ENCODE measurements at regions not wholly inside any gene's neighbourhood (a gene's known extent, or its start where the extent isn't known, plus 50 kb on each side); places are given as distances from the start of the nearest gene placed in this dataset.
A peak's percentile ranks its signal among the peaks of the same experiment; 100 is the strongest.

DNA sequence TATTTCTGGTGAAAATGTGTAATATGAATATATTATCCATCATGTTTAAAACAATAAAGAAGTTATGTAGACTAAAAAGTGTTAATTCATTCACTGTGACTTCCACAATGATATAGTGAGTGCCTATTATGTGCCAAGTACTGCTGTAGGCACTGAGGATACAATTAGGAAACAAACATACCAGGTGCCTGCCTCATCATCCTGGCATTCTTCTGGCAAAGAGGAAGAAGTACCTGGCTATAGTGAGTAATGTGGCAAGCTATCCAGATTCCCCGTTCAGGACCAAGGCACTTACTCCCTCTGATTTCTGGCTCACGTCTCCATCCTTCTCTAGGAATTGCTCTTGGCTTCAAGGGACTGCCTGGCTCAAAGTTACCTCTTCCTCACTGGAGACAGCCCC, 77.5 kb upstream of the CLMP start:
- no peak for DNase-seq (ENCODE audit: extremely low read depth in 1 of 11, low read depth in 9 of 11, low spot score in 4 of 11)

GRCh38 chr11:123268156-123268555, 73.1 kb upstream of the CLMP start:
- DNase-seq (ENCODE audit: extremely low read depth in 1 of 11, low read depth in 9 of 11, low spot score in 4 of 11) = no peak

GRCh38 chr11:123265951-123266350, 70.9 kb upstream of the CLMP start:
- no peak for DNase-seq (ENCODE audit: extremely low read depth in 1 of 11, low read depth in 9 of 11, low spot score in 4 of 11)

DNA sequence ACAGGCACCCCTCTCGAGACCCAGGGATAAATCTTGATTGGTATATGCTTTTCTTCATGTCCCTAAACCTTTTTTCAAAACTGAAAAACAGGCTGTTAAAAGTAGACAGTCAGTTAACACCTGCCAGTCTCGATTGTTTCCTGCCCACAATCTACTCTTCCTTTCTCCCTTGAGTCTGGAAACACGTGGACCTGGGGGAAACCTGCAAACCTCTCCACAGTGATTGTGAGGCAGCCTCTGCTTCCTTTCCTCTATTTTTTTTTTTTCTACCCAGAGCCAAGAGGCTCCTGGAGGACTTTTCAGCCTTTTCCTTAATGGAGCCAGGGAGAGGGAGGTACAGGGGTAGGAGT, 69.4 kb upstream of the CLMP start:
- DNase-seq (ENCODE audit: extremely low read depth in 1 of 11, low read depth in 9 of 11, low spot score in 4 of 11) = no peak

DNA sequence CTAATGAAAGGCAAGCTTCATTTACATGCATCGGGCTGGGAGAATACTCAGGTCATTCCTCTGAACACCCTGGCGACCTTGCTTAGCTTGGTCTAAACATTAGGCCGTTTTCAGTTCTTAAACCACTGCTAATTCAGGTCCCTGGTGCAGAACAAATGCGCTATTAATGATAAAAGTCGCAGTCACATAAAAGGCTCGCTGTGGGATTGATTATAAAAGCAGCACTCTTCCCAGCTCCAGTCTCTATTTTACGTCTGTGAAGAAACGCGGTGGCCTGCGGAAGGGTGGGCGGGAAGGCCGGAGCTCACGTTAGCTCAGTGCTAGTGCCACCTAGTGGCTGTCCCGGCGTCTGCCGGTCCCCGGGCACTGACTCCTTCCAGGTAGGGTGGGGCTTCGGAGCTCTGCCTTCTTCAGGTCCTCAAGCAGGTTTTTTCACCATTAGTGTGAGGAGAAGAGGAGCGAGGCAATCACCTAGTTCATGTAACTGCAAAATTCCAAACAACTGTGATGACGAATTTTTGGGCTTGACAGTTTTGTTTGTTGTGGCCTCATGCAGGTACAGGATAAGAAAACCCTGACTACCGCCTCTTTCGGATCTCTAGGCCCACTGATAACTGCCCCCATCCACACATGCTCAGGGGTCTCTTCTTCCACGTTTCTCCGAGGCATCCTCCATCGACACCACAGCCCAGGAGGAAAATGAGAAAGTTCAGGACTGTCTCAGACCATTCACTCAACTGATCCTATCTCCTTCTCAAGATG, 66.5 kb upstream of the CLMP start:
- DNase-seq (ENCODE audit: extremely low read depth in 1 of 11, low read depth in 9 of 11, low spot score in 4 of 11) = peak; percentile 48 to 80 (median 71)

DNA sequence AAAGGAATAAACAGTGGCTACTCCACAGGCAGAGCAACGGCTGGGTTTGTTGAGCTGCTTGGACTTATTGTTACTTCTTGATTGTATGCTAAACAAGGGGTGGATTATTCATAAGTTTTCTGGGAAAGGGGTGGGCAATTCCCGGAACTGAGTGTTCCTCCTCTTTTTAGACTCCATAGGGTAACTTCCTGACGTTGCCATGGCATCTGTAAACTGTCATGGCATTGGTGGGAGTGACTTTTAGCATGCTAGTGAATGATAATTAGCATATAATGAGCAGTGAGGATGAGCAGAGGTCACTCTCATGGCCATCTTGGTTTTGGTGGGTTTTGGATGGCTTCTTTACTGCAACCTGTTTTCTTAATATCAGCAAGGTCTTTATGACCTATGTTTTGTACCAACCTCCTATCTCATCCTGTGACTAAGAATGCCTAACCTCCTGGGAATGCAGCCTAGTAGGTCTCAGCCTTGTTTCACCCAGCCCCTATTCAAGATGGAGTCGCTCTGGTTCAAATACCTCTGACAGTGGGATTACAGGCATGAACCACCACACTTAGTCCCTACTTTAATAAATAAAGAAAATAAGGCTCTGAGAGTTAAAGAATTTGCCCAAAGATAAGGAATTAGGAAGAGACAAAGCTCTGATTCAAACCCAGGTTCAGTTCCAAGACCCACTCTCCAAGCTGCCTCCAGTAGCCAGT, 65.6 kb upstream of the CLMP start:
- no peak for DNase-seq (ENCODE audit: extremely low read depth in 1 of 11, low read depth in 9 of 11, low spot score in 4 of 11)

DNA sequence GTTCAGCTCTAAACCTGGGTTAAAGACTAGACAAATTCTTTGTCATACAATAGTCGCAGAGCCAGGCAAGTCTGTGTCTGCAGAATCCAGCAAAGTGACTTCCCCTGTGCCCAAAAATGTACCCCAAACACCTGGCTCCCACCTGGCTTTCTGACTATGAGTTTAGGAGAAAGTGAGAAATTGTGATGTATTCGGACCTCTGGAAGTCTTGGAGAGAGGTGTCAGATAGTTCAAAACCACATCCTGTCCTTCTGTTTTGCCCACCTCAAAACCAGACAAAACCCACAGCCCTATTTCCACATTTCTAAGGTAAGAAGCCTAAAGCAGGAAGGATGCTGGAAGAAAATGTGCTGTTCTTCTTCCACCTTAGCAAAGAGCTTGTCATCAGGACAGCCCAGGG, 63.8 kb upstream of the CLMP start:
- no peak for DNase-seq (ENCODE audit: extremely low read depth in 1 of 11, low read depth in 9 of 11, low spot score in 4 of 11)

DNA sequence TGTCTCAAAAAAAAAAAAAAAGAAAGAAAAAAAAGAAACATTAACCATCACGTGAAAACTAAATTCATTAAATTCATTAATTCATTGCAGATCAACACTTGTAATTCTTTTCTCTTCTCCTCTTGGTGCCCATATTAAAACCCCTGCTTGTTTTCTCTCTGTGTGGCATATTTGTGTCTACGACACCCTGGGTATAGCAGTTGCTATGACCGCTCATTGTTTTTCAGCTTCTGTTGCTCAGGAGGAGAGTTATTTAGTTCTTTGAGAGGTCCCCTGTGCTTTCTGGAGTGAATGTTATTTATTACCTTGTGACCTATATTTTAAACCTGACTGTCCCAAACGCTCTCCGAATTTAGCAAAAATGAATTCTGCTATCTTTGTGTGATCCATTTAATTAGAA, 62.3 kb upstream of the CLMP start:
- DNase-seq (ENCODE audit: extremely low read depth in 1 of 11, low read depth in 9 of 11, low spot score in 4 of 11) = no peak

GRCh38 chr11:123255909-123256308, 60.9 kb upstream of the CLMP start:
- no peak for DNase-seq (ENCODE audit: extremely low read depth in 1 of 11, low read depth in 9 of 11, low spot score in 4 of 11)

- no peak for DNase-seq (ENCODE audit: extremely low read depth in 1 of 11, low read depth in 9 of 11, low spot score in 4 of 11)
Observed at GRCh38 chr11:123254357-123254756, 59.3 kb upstream of the CLMP start.

DNA sequence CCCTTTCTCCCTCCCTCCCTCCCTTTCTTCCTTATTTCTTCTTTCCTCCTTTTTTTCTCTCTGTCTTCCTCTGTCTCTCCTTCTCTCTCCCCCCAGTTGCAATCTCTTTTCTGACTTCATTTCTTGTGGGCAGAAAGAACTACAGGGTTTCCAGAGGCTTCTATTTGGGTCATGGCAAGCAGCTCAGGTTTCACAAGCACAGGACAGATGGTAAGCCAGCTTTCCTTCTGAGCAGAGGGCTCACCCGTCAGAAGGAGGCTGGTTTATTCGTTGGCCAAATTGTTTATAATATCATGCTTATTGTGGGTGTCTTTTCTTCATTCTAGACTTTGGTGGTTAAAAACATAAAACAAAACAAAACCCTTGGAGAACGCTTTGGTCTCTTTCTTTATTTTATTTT, 58.9 kb upstream of the CLMP start:
- no peak for DNase-seq (ENCODE audit: extremely low read depth in 1 of 11, low read depth in 9 of 11, low spot score in 4 of 11)

DNA sequence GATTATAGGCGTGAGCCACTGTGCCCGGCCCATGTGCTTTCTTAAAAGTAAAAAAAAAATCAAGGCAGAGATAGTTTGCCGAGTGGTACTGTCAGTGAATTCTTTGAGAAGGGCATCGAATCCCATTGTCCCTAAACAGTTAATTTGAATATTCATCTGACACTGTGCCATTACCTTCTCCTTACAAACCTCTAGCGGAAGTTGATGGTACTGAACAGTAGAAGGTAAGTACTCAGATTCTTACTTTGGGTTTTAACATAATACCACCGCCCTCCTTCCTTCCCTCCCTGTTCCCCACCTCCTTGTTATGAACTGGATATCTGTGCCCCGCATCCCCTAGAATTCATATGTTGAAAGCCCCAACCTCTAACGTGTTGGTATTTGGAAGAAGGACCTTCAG, 58.2 kb upstream of the CLMP start:
- DNase-seq (ENCODE audit: extremely low read depth in 1 of 11, low read depth in 9 of 11, low spot score in 4 of 11) = no peak

DNA sequence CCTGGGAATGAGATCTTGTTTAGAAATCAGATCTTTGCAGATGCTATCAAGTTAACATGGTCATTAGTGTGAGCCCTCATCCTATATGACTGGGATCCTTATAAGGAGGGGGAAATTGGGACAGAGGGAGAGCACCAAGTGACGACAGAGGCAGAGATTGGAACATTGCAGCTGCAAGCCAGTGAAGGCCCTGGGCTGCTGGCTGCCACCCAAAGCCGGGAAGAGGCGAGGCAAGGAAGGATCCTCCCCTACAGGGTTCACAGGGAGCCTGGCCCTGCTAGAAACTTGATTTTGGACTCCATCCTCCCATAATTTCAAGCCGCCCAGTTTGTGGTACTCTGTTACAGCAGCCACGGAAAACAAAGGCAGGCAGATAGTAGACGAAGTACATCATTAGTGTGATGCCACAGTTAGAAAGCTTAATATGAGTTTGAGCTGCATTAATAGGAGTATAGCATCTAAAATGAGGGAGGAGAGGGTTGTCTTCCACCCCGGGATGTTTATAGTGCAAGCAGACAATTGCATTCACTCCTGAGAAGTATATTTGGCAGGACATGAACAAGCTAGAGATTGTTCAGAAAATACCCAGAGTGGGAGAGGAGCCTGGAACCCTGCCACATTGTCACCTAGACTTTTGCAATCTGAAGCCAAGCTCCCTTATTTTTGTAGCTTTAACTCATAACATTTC, 56.8 kb upstream of the CLMP start:
- DNase-seq (ENCODE audit: extremely low read depth in 1 of 11, low read depth in 9 of 11, low spot score in 4 of 11) = no peak

DNA sequence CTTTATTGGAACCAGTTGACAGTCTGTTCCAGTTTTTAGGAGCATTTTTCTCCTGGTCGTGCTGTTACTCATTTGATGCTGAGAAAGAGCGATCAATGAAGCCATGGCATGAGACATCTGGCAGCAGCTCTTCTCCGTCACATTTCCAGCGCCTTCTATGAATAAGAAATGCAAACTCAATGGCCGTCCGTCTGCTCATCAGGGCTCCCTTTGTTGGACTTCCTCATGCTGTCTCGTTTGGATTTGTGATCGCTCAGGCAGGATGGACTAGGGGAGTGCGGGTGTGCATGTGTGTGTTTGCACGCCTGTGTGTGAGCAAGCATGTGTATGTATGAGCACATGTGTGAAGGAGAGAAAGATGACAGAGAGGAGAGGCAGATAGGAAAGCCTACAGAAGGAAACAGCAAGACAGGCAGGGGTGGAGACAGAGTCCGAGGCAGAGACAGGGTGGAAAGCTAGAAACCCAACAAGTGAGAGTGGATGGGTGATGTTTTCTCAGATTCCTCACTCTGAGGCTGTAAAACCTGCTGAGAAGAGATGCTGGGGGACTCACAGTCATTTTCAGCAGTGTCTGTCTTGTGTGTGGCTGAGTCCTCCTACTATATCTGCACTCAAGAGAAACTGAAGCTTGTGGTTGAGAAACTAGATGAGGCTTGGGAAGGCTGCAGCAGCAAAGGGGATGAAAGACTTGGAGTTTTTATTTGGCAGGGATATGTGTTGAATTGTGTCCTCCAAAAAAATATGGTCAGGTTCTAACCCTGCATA, 56.0 kb upstream of the CLMP start:
- no peak for DNase-seq (ENCODE audit: extremely low read depth in 1 of 11, low read depth in 9 of 11, low spot score in 4 of 11)

GRCh38 chr11:123249354-123249753, 54.3 kb upstream of the CLMP start:
- no peak for DNase-seq (ENCODE audit: extremely low read depth in 1 of 11, low read depth in 9 of 11, low spot score in 4 of 11)

GRCh38 chr11:123247813-123248379, 52.8 kb upstream of the CLMP start:
- DNase-seq (ENCODE audit: extremely low read depth in 1 of 11, low read depth in 9 of 11, low spot score in 4 of 11) = no peak

GRCh38 chr11:123247496-123247799, 52.4 kb upstream of the CLMP start:
- no peak for DNase-seq (ENCODE audit: extremely low read depth in 1 of 11, low read depth in 9 of 11, low spot score in 4 of 11)

DNA sequence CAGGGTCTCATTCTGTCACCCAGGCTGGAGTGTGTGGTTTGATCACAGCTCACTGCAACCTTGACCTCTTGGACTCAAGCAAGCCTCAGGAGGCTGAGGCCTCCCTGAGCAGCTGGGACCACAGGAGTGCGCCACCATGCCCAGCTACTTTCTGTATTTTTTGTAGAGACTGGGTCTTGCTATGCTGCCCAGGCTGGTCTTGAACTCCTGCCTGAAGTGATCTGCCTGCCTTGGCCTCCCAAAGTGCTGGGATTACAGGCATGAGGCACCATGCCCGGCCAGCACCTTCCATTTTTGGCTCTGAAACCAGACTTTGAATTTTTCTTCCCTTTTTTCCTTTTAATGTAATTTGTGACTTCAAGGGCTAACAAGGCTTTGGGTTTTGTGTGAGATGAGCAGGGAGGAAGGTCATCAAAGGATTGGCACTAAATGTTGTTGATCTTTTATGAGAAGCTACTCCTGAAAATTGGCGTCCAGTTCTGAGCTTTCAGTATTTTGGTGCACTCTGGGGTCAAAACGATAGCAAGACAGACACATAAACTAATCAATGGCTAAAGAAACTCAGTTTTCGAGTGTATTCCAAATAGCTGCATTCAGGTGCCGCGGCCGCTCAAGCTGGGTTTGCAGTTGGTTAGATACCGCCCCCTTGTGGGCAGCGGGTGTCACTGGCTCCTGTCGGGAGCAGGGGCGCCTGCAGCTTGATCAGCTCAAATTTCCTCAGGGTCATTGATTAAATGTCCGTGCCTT, 51.9 kb upstream of the CLMP start:
- peak; percentile 60 to 80 (median 74) for DNase-seq (ENCODE audit: extremely low read depth in 1 of 11, low read depth in 9 of 11, low spot score in 4 of 11)

DNA sequence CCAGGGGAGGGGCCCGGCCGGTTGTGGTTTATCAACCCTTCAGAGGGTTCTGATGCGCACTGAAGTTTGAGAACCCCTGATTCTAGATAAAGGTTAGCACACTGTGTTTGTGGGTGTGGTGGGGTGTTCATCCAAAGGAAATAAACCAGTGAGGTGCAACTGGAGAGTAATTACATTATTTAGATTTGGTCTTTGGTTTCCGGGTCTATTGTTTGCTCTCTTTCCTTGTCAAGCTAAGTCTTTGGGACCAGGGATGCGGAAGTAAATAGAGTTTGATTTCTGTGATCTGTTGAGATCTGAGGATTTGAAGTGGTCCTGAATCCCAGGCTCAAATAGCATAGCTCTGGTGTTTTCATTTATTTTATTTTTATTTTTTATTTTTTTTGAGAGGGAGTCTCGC, 50.5 kb upstream of the CLMP start:
- DNase-seq (ENCODE audit: extremely low read depth in 1 of 11, low read depth in 9 of 11, low spot score in 4 of 11) = no peak

All from renal cortex interstitium (tissue), 11 donors.